LNCAP (cell line): ENCODE measurements at regions not wholly inside any gene's neighbourhood (a gene's known extent, or its start where the extent isn't known, plus 50 kb on each side); places are given as distances from the start of the nearest gene placed in this dataset.

Experiments used
- CTCF ChIP-seq: fragments of 450-650 bp; IDR thresholded peaks from 2 replicates; pipeline ENCODE4 v1.5.1; 2017; ENCODE audit warnings: mild to moderate bottlenecking

DNA sequence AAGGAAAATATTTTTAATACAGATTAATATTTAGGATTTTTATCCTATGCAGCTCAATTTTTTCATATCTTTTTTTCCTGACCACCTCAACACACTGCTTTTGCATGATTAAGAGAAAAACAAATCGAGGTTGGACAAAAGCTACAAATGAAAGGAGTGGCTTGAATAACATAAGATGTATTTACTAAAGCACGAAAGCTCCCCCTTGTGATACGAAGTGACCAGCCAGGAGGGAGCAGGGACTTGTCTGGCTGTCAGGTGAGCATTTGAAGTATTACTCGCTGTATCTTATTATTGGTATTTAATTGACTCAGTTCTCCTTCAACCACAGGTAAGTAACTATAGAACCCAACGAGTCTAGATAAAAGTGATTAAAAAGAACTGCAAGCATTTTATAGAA, 265.2 kb upstream of the PHF14 start:
- TF ChIP-seq CTCF = peak; percentile 53

GRCh38 chr7:10718768-10719167, 254.9 kb upstream of the PHF14 start:
- no peak for TF ChIP-seq CTCF

DNA sequence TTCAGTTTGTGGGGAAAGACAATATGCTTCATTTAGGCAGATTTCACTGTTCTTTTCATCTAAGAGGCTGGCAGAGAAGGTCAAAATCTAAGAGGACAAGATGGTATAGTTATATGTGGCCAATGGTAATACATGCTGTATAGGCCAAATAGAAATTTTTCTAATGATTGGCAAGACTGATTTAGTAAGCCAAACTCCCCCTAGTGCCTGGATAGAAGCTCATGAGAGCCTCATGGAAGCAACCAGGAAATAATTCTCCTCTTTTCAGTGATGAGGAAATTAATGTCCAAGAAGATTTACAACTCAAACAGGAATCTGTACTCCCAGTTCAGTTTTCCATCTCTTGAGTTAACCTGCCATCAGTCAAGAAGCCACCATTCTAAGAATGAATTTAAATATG, 253.6 kb upstream of the PHF14 start:
- TF ChIP-seq CTCF = no peak; the same call in 1 of the 2 replicates

DNA sequence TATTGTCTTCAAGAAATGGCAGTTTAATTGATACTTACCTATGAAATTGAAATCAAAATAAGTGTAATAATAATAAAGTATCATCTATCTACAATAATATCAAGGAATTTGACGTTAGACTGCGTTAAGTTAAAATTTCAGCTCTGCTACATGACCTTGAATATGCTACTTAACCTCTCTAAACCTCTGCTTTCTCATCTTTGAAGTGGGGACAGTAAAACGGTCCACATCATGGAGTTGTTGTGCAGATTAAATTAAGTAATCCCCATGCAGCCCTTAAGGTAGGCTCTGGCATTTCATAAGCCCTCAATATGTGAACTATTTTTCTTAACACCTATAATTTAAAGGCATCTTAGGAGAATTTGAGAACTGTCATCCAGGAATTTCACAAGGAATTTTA, 252.4 kb upstream of the PHF14 start:
- TF ChIP-seq CTCF = no peak

DNA sequence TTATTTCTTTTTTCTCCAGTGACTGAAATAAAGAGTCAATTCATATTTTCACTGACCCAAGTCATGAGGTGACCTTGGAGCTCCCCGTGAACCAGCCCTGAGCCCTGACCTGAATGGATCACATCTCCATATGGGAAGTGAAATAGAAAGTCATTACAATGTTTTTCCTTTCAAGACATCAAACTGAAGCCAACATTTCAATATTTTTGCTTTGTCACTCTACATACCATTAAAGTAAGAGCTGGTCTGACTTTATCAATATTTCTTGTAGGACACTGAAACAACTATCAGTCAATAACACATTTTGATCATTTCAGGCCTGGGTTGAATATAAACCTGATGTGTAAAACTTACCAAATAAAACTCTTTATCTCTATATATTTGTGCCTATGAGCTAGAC, 249.8 kb upstream of the PHF14 start:
- TF ChIP-seq CTCF = no peak

DNA sequence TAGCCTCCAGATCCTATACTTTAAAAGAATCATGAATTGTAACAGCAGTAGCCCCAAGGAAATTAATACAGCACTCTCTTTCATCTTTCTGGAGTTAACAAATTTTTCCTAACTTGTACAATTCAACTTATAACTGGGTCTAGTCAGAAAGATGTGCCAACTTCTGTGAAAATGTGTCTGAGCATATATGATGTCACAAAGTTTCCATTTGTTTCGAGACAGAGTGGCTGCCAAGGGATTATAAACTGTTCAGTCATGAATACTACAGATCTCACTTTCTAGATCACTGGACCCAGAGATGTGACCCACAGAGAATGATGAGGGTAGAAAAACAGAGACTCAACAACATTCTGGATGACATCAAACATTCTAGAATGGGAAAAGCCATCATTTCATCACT, 249.2 kb upstream of the PHF14 start:
- TF ChIP-seq CTCF = no peak

DNA sequence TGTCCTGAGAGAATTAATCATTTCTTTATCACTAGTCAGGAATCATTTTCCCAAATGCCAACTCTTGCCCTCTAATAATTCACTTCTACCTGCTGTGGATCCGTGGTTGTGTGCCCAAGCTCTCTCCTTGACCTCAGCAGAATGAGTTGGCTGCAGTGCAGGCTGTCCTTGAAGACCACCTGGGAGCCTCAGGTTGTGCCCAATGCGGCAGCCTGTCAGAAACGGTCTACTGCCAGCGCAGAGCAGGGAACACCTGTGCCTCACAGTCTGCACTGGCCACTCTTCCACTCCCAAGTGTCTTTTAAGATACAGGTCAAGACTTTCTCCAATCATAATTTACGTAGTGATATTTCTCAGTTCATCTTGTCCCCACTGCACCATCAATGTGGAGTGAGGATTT, 246.0 kb upstream of the PHF14 start:
- no peak for TF ChIP-seq CTCF

DNA sequence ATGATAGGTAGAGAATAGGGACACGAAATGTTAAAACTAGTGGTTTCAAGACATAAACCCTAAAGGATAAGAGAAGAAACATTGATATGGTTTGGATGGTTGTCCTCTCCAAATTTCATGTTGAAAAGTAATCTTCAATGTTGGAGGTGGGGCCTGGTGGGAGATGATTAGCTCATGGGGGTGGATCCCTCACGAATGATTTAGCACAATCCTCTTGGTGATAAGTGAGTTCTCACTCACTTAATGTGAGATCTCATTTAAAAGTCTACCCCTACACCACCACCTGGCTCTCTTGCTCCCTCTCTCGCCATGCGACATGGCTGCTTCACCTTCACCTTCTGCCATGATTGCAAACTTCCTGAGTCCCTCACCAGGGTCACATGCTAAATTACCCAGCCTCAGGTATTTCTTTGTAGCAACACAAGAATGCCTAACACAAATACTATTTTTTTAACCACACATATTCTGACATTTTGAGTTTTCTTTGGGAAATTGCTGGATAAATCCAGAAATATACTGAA, 242.4 kb upstream of the PHF14 start:
- TF ChIP-seq CTCF = no peak
